Immature natural killer cell (primary cell): ENCODE measurements at regions not wholly inside any gene's neighbourhood (a gene's known extent, or its start where the extent isn't known, plus 50 kb on each side); places are given as distances from the start of the nearest gene placed in this dataset.
A peak's percentile ranks its signal among the peaks of the same experiment; 100 is the strongest.

ENCODE experiments used
- DNase-seq, 3 donors: peaks; one replicate each; pipeline ENCODE4 v3.0.0; 2022; ENCODE audit warnings: mixed read lengths in 1 of 3
- H3K27ac Mint-ChIP-seq, 6 donors: one replicate each; pipeline ENCODE4 v1.8.0; 2020; ENCODE audit warnings: mixed read lengths in 6 of 6, mild to moderate bottlenecking in 5 of 6, inconsistent platforms in 4 of 6, moderate library complexity in 3 of 6
- H3K27me3 Mint-ChIP-seq, 3 donors: one replicate each; pipeline ENCODE4 v1.8.0; 2020 to 2021; ENCODE audit warnings: low read depth in 3 of 3, mild to moderate bottlenecking in 3 of 3, mixed read lengths in 3 of 3, moderate library complexity in 3 of 3, inconsistent platforms in 1 of 3
- H3K36me3 Mint-ChIP-seq, 3 donors: one replicate each; pipeline ENCODE4 v1.8.0; 2020; ENCODE audit warnings: mixed read lengths in 3 of 3, inconsistent platforms in 2 of 3, mild to moderate bottlenecking in 2 of 3
- H3K4me1 Mint-ChIP-seq, 2 donors: one replicate each; pipeline ENCODE4 v1.8.0; 2020; ENCODE audit warnings: inconsistent platforms in 2 of 2, mild to moderate bottlenecking in 2 of 2, mixed read lengths in 2 of 2, moderate library complexity in 1 of 2
- H3K4me3 Mint-ChIP-seq, 5 donors: one replicate each; pipeline ENCODE4 v1.8.0; 2020; ENCODE audit warnings: mild to moderate bottlenecking in 5 of 5, mixed read lengths in 5 of 5, inconsistent platforms in 3 of 5, moderate library complexity in 3 of 5
- H3K9me3 Mint-ChIP-seq, 6 donors: one replicate each; pipeline ENCODE4 v1.8.0; 2020; ENCODE audit warnings: mild to moderate bottlenecking in 6 of 6, mixed read lengths in 6 of 6, inconsistent platforms in 4 of 6, moderate library complexity in 3 of 6

GRCh38 chr5:2239201-2239910 lies 356.6 kb upstream of the IRX4 start:
- Mint-ChIP-seq H3K36me3 (no peaks in the 10 kb centered on the region), H3K4me1 (no peaks in the 10 kb centered on the region), H3K27ac (no peak overlapping the region), H3K27me3 (peaks cover 0 to 2% (median 0%) of the 10 kb centered on the region in 3 donors), H3K4me3 (no peak overlapping the region), H3K9me3 (peaks cover 4 to 21% (median 6%) of the 10 kb centered on the region in 6 donors)
- no peak for DNase-seq

GRCh38 chr5:2238732-2239131 lies 356.0 kb upstream of the IRX4 start:
- peaks cover 4 to 23% (median 7%) of the 10 kb centered on the region in 6 donors for H3K9me3 Mint-ChIP-seq
- H3K4me1 Mint-ChIP-seq = no peaks in the 10 kb centered on the region
- no peak overlapping the region for H3K4me3 Mint-ChIP-seq
- peaks cover 0 to 2% (median 0%) of the 10 kb centered on the region in 3 donors for H3K27me3 Mint-ChIP-seq
- DNase-seq = no peak
- H3K27ac Mint-ChIP-seq = no peak overlapping the region
- no peaks in the 10 kb centered on the region for H3K36me3 Mint-ChIP-seq

- no peak for DNase-seq
- H3K4me3 Mint-ChIP-seq = no peak overlapping the region
- peaks cover 0 to 4% (median 0%) of the 10 kb centered on the region in 6 donors for H3K9me3 Mint-ChIP-seq
- H3K36me3 Mint-ChIP-seq = no peaks in the 10 kb centered on the region
- peaks cover 1 to 10% (median 4%) of the 10 kb centered on the region in 3 donors for H3K27me3 Mint-ChIP-seq
- H3K27ac Mint-ChIP-seq = peak overlapping the region in 1 of 6 donors; percentile 38
- H3K4me1 Mint-ChIP-seq = no peaks in the 10 kb centered on the region
Measured at GRCh38 chr5:2227433-2227832, 344.7 kb upstream of the IRX4 start.

GRCh38 chr5:2224689-2225088 lies 342.0 kb upstream of the IRX4 start:
- no peaks in the 10 kb centered on the region for H3K36me3 Mint-ChIP-seq

GRCh38 chr5:2223303-2223702 lies 340.6 kb upstream of the IRX4 start:
- Mint-ChIP-seq H3K27me3 (peaks cover 0 to 6% (median 3%) of the 10 kb centered on the region in 3 donors), H3K4me1 (no peaks in the 10 kb centered on the region), H3K4me3 (no peak overlapping the region), H3K36me3 (no peaks in the 10 kb centered on the region), H3K27ac (no peak overlapping the region), H3K9me3 (peaks cover 0 to 4% (median 0%) of the 10 kb centered on the region in 6 donors)
- no peak for DNase-seq

More at GRCh38 chr5:2224689-2225088, 342.0 kb upstream of the IRX4 start:
- no peak for DNase-seq
- H3K27me3 Mint-ChIP-seq = peaks cover 0 to 6% (median 2%) of the 10 kb centered on the region in 3 donors
- no peaks in the 10 kb centered on the region for H3K4me1 Mint-ChIP-seq
- H3K27ac Mint-ChIP-seq = no peak overlapping the region
- H3K4me3 Mint-ChIP-seq = no peak overlapping the region
- peaks cover 0 to 4% (median 0%) of the 10 kb centered on the region in 6 donors for H3K9me3 Mint-ChIP-seq

- Mint-ChIP-seq H3K4me1 (no peaks in the 10 kb centered on the region), H3K36me3 (no peaks in the 10 kb centered on the region), H3K27ac (no peak overlapping the region), H3K9me3 (peaks cover 0 to 4% (median 0%) of the 10 kb centered on the region in 6 donors), H3K27me3 (peaks cover 0 to 4% (median 2%) of the 10 kb centered on the region in 3 donors), H3K4me3 (no peak overlapping the region)
- DNase-seq = no peak
Measured at GRCh38 chr5:2222246-2222992, 339.7 kb upstream of the IRX4 start.

GRCh38 chr5:2221450-2221849 lies 338.7 kb upstream of the IRX4 start:
- H3K4me1 Mint-ChIP-seq = no peaks in the 10 kb centered on the region
- no peak overlapping the region for H3K4me3 Mint-ChIP-seq
- no peak for DNase-seq
- H3K36me3 Mint-ChIP-seq = no peaks in the 10 kb centered on the region
- peaks cover 0 to 4% (median 0%) of the 10 kb centered on the region in 6 donors for H3K9me3 Mint-ChIP-seq
- H3K27ac Mint-ChIP-seq = no peak overlapping the region
- peaks cover 0 to 2% (median 2%) of the 10 kb centered on the region in 3 donors for H3K27me3 Mint-ChIP-seq

- H3K27me3 Mint-ChIP-seq = peaks cover 0 to 2% (median 2%) of the 10 kb centered on the region in 3 donors
- H3K36me3 Mint-ChIP-seq = no peaks in the 10 kb centered on the region
- no peak overlapping the region for H3K27ac Mint-ChIP-seq
- no peak for DNase-seq
- no peaks in the 10 kb centered on the region for H3K4me1 Mint-ChIP-seq
- no peak overlapping the region for H3K4me3 Mint-ChIP-seq
- peaks cover 0 to 4% (median 0%) of the 10 kb centered on the region in 6 donors for H3K9me3 Mint-ChIP-seq
Measured at GRCh38 chr5:2220741-2221140, 338.0 kb upstream of the IRX4 start.

GRCh38 chr5:2219149-2219776 lies 336.5 kb upstream of the IRX4 start:
- Mint-ChIP-seq H3K4me1 (no peaks in the 10 kb centered on the region), H3K9me3 (peaks cover 0 to 4% (median 0%) of the 10 kb centered on the region in 6 donors), H3K4me3 (no peak overlapping the region), H3K36me3 (no peaks in the 10 kb centered on the region), H3K27me3 (peaks cover 0 to 2% (median 2%) of the 10 kb centered on the region in 3 donors), H3K27ac (no peak overlapping the region)
- DNase-seq = no peak

GRCh38 chr5:2217219-2217618 lies 334.5 kb upstream of the IRX4 start:
- H3K27ac Mint-ChIP-seq = no peak overlapping the region
- peaks cover 0 to 2% (median 0%) of the 10 kb centered on the region in 3 donors for H3K27me3 Mint-ChIP-seq
- H3K4me1 Mint-ChIP-seq = no peaks in the 10 kb centered on the region
- no peak overlapping the region for H3K4me3 Mint-ChIP-seq
- H3K9me3 Mint-ChIP-seq = no peaks in the 10 kb centered on the region
- no peak for DNase-seq
- no peaks in the 10 kb centered on the region for H3K36me3 Mint-ChIP-seq

GRCh38 chr5:2214910-2215590 lies 332.3 kb upstream of the IRX4 start:
- no peak overlapping the region for H3K27ac Mint-ChIP-seq
- no peak overlapping the region for H3K4me3 Mint-ChIP-seq
- no peak for DNase-seq
- H3K9me3 Mint-ChIP-seq = no peaks in the 10 kb centered on the region
- H3K36me3 Mint-ChIP-seq = no peaks in the 10 kb centered on the region
- peaks cover 0 to 2% (median 0%) of the 10 kb centered on the region in 3 donors for H3K27me3 Mint-ChIP-seq
- no peaks in the 10 kb centered on the region for H3K4me1 Mint-ChIP-seq

GRCh38 chr5:2213121-2213730 lies 330.5 kb upstream of the IRX4 start:
- H3K27me3 Mint-ChIP-seq = no peaks in the 10 kb centered on the region
- H3K4me3 Mint-ChIP-seq = no peak overlapping the region
- H3K36me3 Mint-ChIP-seq = no peaks in the 10 kb centered on the region
- no peaks in the 10 kb centered on the region for H3K9me3 Mint-ChIP-seq
- DNase-seq = no peak
- no peak overlapping the region for H3K27ac Mint-ChIP-seq
- no peaks in the 10 kb centered on the region for H3K4me1 Mint-ChIP-seq

- H3K9me3 Mint-ChIP-seq = no peaks in the 10 kb centered on the region
- H3K27me3 Mint-ChIP-seq = no peaks in the 10 kb centered on the region
- H3K4me3 Mint-ChIP-seq = no peak overlapping the region
- no peak for DNase-seq
- H3K4me1 Mint-ChIP-seq = no peaks in the 10 kb centered on the region
- H3K27ac Mint-ChIP-seq = no peak overlapping the region
- H3K36me3 Mint-ChIP-seq = no peaks in the 10 kb centered on the region
Measured at GRCh38 chr5:2212481-2212880, 329.8 kb upstream of the IRX4 start.
